GM12878 (cell line): ENCODE measurements at regions not wholly inside any gene's neighbourhood (a gene's known extent, or its start where the extent isn't known, plus 50 kb on each side); places are given as distances from the start of the nearest gene placed in this dataset.

Experiments
- CTCF ChIP-seq, 3 experiments: IDR thresholded peaks in 2 of 3; conservative IDR thresholded peaks in 1 of 3; 2 replicates each; pipeline ENCODE4 v1.5.1; 2011; ENCODE audit warnings: low read depth in 3 of 3, low read length in 3 of 3, mild to moderate bottlenecking in 3 of 3, control low read depth in 2 of 3, moderate library complexity in 2 of 3, inconsistent platforms in 1 of 3, mixed read lengths in 1 of 3; ENCODE audit not compliant: control insufficient read depth in 2 of 3, insufficient read depth in 1 of 3; ENCODE audit errors: extremely low read depth in 1 of 3
- EZH2 ChIP-seq: IDR thresholded peaks from 2 replicates; pipeline ENCODE4 v1.6.1; 2012; ENCODE audit warnings: low read depth, mild to moderate bottlenecking, control low read depth, inconsistent platforms, low read length, borderline replicate concordance; ENCODE audit not compliant: control insufficient read depth

- TF ChIP-seq EZH2: no peak
- no peak for TF ChIP-seq CTCF (IDR thresholded peaks at IDR 0.05 in 2 of 3, conservative IDR thresholded peaks at IDR 0.05 in 1 of 3; ENCODE audit: control insufficient read depth in 2 of 3, extremely low read depth in 1 of 3, insufficient read depth in 1 of 3, low read depth in 3 of 3, low read length in 3 of 3)
These were observed 216.2 kb upstream of the SLC35G4 start for GRCh38 chr18:11392980-11393885.
